GM21381 (cell line): ENCODE measurements at regions not wholly inside any gene's neighbourhood (a gene's known extent, or its start where the extent isn't known, plus 50 kb on each side); places are given as distances from the start of the nearest gene placed in this dataset.

ENCODE experiments used
- ATAC-seq: cut with Tn5 transposase; IDR thresholded peaks from one replicate; pipeline ENCODE4 v1.9.1; 2021; ENCODE audit warnings: mild to moderate bottlenecking, moderate library complexity; ENCODE audit not compliant: unreplicated experiment

GRCh38 chr1:29504196-29504595 lies 267.9 kb downstream of the PTPRU start:
- ATAC-seq, result no peak

DNA sequence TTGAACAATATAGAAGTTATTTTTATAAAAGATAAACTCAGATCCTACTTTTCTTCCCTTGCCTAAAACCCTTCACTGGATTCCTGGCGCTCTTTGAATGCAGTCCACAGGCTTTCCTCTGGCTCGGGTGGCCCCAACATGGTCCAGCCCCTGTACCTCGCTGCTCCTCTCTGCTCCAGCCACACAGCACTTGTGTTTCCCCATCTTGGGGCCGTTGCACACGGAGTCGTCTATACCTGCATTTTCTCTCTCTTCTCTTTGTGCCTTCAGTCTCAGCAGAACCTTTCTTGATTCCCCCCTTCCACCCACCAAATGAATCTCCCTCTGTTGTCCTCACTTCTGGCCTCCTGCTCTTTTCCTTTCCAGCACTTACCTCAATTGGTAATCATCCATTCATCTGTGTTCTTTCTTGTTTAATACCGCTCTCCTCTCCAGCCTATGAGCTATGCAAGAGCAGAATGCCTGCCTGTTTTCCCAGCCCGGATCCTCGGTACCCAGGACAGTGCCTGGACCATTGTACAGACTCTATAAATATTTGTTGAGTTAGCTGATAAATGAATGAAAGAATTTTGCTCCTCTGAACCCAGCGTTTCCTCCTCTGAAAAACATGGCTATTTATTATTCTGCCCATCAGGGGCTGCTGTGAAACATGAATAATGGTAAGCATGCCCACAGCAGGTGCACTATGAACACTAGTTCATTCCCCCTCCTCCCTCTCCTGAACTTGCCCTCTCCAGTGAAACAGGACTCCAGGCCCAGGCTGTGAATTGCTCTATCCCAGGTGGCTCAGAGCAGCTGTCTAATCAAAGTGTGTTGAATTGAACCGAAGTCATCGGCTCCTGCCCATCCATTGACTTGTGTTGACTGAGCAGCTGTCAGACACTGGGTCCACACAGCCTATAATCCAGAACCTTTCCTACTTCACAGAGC lies 266.9 kb downstream of the PTPRU start:
- ATAC-seq, result no peak

DNA sequence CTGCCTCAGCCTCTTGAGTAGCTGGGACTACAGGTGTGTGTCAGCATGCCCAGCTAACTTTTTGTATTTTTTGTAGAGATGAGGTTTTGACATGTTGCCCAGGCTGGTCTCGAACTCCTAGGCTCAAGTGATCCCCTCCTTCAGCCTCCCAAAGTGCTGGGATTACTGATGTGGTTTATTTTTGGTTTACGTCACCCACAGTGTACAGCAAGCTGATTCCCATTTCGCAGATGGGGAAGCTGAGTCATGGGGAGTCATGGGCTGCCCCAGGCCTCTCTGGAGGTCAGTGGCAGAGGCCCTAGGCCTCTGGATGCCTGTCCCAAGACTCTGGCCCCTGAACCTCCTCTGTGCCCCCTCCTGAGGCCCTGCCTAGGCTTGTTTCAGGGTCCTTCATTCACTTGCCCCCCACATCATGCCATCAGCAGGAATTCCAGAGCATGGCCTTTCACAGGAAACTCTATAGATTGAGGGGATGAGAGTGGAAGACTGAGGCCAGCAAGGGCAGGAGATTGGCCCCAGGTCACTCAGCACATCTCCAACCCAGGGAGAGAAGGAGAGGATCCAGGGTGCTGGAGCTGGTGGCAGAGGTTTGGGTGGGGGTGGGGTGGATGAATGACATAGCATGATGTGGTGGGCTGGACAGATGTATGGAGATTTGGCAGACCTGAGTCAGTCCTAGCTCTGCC lies 266.0 kb downstream of the PTPRU start:
- no peak for ATAC-seq

DNA sequence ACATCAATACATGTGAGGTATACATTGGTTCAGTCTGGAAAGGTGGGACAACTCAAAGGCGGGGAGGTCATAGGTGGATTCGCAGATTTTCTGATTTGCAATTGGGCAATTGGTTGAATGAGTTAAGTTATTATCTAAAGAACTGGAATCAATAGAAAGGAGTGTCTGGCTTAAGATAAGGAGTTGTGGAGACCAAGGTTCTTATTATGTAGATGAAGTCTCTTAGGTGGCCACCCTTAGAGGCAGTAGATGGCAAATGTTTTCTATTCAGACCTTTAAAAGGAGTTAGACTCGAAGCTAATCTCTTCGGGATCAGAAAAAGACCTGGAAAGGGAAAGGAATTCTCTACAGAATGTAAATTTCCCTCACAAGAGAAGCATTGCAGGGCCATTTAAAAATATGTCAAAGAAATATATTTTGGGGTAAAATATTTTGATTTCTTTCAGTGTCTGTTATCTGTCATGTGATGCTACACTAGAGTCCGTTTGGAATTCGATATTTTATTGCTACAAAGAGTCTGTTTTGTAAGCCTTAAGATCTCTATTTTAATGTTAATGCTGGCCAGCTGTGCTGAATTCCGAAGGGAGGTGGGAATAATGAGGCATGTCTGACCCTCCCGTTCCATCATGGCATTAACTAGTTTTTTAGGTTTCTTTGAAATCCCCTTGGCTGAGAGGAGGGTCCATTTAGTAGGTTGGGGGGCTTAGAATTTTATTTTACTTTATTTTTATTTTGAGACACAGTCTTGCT lies 265.1 kb downstream of the PTPRU start:
- ATAC-seq, result no peak

- no peak for ATAC-seq
Measured at GRCh38 chr1:29500651-29501050, 264.3 kb downstream of the PTPRU start.

- ATAC-seq, result no peak
Measured at GRCh38 chr1:29500041-29500440, 263.7 kb downstream of the PTPRU start.

- ATAC-seq, result no peak
Measured at GRCh38 chr1:29499104-29499650, 262.9 kb downstream of the PTPRU start.

DNA sequence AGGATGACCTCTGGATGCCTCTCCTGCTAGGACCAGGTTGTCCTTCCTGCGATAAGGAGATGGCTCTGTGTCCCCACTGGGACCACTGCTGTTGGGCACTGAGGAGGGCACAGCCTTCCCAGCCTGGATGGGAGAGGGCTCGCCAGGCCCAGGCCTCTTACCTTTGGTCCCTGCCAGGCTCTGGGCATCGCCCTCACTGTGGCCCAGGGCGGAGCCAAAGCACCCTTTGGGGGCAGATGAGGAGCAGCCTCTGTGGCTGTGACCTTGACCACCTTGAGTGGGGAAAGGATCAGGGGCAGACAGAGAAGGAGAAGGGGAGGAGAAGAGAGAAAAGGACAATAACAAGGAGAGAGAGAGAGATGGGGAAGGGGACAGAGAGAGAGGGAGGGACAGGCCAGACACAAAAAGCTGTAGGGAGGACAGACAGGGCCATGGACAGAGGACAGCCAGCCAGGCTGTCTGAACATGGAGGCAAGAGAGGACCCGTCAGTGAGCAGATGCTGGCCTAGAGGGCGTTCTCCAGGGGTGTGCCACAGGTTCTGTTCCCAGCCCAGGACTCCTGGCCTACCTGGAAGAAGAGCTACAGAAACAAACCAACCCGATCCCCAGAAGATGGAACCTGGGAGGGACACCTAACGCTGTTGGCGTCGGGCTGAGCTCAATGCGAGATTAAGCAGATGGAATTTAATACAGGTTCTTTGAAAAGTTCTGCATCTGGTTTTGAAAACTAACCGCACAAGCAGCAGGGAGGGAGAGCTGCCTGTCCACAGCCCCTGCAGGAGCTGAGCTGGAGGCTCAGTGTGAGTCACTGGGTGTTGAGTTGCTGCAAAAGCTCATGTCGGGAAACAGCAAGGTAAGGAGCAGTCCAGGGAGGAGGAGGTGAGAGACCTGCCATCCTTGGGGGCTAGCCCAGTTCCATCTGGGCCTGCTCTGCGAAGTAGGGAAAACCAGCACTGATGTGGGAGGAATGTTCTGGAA lies 262.1 kb downstream of the PTPRU start:
- ATAC-seq, result no peak

- ATAC-seq, result no peak
Measured at GRCh38 chr1:29497395-29498125, 261.2 kb downstream of the PTPRU start.

DNA sequence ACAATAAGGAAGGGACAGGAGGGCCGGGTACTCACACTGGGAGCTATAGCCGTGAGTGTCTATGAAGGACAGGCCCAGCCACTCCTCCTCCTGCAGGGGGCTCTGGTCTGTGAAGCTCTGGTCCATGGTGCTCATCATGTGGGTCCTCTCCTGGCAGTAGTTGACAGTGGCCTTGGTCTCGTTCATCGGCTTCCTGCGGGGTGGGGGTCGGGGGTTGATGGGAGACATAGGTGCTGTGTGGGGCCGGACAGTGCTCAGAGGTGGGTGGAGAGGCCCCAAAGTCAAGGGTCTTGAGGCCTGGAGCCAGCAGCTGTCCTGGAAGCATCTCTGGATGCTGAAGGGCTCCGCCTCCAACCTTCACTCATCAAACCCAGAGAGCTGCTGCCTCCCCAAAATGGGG lies 260.4 kb downstream of the PTPRU start:
- no peak for ATAC-seq

- no peak for ATAC-seq
Measured at GRCh38 chr1:29490204-29490934, 254.0 kb downstream of the PTPRU start.

DNA sequence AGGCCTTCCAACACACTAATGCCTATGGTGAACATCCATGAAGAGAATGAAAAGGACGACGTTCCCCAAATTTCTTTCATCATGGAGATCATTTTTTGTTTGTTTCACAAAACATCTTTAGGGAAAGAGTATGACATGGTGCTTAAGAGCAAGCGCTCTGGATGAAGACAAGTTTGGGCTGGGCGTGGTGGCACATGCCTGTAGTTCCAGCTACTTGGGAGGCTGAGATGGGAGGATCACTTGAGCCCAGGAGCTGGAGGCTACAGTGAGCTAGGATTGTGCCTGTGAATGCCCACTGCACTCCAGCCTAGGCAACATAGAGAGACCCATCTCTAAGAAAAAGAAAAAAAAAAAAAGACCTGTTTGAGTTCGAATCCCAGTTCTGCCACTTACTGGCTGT lies 253.1 kb downstream of the PTPRU start:
- ATAC-seq, result no peak

- ATAC-seq, result no peak
Measured at GRCh38 chr1:29488794-29489311, 252.5 kb downstream of the PTPRU start.

GRCh38 chr1:29488086-29488793 lies 251.9 kb downstream of the PTPRU start:
- ATAC-seq, result no peak

DNA sequence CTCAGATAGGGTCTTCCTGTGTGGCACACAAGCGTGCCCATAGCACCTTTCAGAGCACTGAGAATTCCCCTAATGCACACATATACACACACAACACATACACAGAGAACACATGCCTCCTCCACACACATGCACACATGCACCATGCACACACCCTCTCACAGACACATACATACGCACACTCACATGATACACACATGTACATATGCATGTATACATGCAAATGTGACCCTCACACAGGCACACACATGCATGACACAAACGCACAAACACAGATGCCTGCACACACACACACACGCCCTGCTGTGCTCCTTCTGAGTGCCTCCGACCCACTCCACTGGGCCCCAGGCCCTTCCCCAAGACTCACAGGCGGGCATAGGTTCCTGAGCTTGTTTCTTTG lies 251.0 kb downstream of the PTPRU start:
- no peak for ATAC-seq

- no peak for ATAC-seq
Measured at GRCh38 chr1:29485096-29485925, 249.0 kb downstream of the PTPRU start.

GRCh38 chr1:29482991-29483390 lies 246.7 kb downstream of the PTPRU start:
- no peak for ATAC-seq
